K562 (cell line): ENCODE measurements at regions not wholly inside any gene's neighbourhood (a gene's known extent, or its start where the extent isn't known, plus 50 kb on each side); places are given as distances from the start of the nearest gene placed in this dataset.

Experiments used
- CTCF ChIP-seq, 3 experiments: IDR thresholded peaks in 2 of 3; conservative IDR thresholded peaks in 1 of 3; 2 replicates each; pipeline ENCODE4 v1.5.1; 2011 to 2012; ENCODE audit warnings: low read length in 3 of 3, mild to moderate bottlenecking in 3 of 3, control low read depth in 2 of 3, improper control_type of control experiment in 1 of 3, inconsistent platforms in 1 of 3, low read depth in 1 of 3, mixed read lengths in 1 of 3, moderate library complexity in 1 of 3; ENCODE audit not compliant: insufficient read depth in 2 of 3
- NFE2L1 ChIP-seq: fragments of 450-650 bp; IDR thresholded peaks from 2 replicates; pipeline ENCODE4 v1.6.1; 2016; ENCODE audit warnings: missing genetic modification characterization, low read depth, mild to moderate bottlenecking, missing compliant biosample characterization, moderate library complexity, borderline replicate concordance
- SP1 ChIP-seq: sonication (generic); formaldehyde crosslinking; IDR thresholded peaks from 2 replicates; pipeline ENCODE4 v1.8.1; 2022; ENCODE audit warnings: mild to moderate bottlenecking, missing genetic modification reagents

GRCh38 chr15:89409184-89410038, 74.8 kb upstream of the POLG start:
- no peak for TF ChIP-seq CTCF (IDR thresholded peaks at IDR 0.05 in 2 of 3, conservative IDR thresholded peaks at IDR 0.05 in 1 of 3; ENCODE audit: insufficient read depth in 2 of 3, low read depth in 1 of 3, low read length in 3 of 3)
- TF ChIP-seq SP1 (CRISPR knock-in tag) = no peak
- TF ChIP-seq NFE2L1 = no peak
